ENCODE measurements at regions not wholly inside any gene's neighbourhood (a gene's known extent, or its start where the extent isn't known, plus 50 kb on each side); places are given as distances from the start of the nearest gene placed in this dataset.

DNA sequence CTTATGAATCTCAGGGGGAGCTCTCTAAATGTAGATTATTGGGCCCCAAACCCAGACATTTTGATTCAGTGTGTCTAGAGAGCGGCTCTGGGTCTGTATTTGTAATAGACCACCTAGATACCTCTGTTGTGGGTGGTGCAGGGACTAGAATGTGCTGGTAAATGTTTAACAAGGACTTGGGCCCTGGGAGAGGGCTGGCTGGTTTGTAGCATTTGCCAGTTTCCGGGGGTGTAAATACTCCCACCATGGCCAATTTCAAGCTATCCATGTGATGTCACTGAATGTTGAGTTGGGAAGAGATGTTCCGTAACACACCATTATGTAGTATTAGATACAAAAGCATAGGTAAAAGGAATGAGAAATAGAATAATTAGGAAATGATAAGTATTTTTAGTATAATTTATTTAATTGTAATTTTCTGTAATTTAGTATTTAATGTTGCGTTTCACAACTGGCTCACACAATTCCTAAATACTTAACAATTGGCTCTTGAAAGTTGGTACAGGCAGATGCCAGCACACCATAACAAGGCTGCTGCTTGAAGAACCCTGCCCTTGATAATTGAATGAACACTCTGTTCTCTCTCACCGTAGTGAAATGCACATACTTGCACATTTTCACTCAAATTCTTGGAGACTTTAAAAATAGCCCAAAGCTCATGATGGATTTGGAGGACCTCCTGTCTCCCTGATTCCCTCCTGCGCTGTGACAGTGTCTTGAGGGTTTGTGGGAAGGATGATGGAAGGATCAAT is 359.2 kb upstream of the PROK2 start:
- TF ChIP-seq POLR2A (IDR thresholded peaks at IDR 0.05; ENCODE audit: extremely low read depth, insufficient read length): no peak
- TF ChIP-seq, protein P1, sequence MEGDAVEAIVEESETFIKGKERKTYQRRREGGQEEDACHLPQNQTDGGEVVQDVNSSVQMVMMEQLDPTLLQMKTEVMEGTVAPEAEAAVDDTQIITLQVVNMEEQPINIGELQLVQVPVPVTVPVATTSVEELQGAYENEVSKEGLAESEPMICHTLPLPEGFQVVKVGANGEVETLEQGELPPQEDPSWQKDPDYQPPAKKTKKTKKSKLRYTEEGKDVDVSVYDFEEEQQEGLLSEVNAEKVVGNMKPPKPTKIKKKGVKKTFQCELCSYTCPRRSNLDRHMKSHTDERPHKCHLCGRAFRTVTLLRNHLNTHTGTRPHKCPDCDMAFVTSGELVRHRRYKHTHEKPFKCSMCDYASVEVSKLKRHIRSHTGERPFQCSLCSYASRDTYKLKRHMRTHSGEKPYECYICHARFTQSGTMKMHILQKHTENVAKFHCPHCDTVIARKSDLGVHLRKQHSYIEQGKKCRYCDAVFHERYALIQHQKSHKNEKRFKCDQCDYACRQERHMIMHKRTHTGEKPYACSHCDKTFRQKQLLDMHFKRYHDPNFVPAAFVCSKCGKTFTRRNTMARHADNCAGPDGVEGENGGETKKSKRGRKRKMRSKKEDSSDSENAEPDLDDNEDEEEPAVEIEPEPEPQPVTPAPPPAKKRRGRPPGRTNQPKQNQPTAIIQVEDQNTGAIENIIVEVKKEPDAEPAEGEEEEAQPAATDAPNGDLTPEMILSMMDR (IDR thresholded peaks at IDR 0.05; ENCODE audit: low read depth, low read length): no peak
- no peak for TF ChIP-seq MAX (IDR thresholded peaks at IDR 0.05; ENCODE audit: low read depth, low read length)
